ENCODE measurements at regions not wholly inside any gene's neighbourhood (a gene's known extent, or its start where the extent isn't known, plus 50 kb on each side); places are given as distances from the start of the nearest gene placed in this dataset.
A peak's percentile ranks its signal among the peaks of the same experiment; 100 is the strongest.
"Not testable (repeated sequence)": the region's sequence is repeated elsewhere in the genome, so short reads cannot be mapped to it uniquely, and the experiment has no call there.

DNA sequence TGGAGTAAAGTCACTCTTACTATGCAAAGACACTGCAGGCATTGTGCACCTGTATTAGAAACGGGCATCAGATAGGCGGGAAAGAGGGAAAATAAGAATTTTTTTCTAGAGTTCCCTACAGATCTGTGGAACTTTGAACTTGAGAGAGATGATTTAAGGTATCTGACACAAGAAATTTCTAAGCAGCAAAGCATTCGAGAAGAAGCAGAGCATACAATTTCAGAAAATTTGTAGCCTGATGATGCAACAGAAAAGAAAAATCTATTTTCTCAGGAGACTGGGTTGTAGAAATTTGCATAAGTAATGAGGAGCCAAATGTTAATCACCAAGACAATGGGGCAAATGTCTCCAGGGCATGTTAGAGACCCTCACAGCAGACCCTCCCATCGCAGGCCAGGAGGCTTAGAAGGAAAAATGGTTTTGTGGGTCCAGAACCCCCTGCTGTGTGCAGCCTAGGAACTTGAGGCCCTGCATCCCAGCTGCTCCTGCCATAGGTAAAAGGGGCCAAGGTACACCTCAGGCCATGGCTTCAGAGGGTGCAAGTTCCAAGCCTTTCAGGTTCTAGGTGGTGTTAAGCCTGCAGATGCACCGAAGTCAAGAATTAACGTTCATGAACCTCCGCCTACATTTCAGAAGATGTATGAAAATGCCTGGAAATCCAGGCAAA, 163.5 kb upstream of the GTF2H2 start:
- H3K4me1 ChIP-seq; H3K4me3 ChIP-seq; H3K36me3 ChIP-seq; H3K27me3 ChIP-seq; H3K27ac ChIP-seq; intact Hi-C loops (cut with DNase I); H3K9me3 ChIP-seq: not testable (repeated sequence)
- 93 to 96% methylated on average over 5 of the region's 7 CpGs for WGBS, 2 donors
- DNase-seq = peak; percentile 61
